ENCODE measurements at regions not wholly inside any gene's neighbourhood (a gene's known extent, or its start where the extent isn't known, plus 50 kb on each side); places are given as distances from the start of the nearest gene placed in this dataset.

- Histone ChIP-seq H3K9ac (ENCODE audit: low read length) (no peak overlapping the region), H3K27me3 (ENCODE audit: low read length) (no peaks in the 10 kb centered on the region), H3K4me3 (ENCODE audit: low read length) (no peak overlapping the region), H3K9me3 (ENCODE audit: low read length) (no peaks in the 10 kb centered on the region), H3K4me2 (ENCODE audit: low read length) (no peak overlapping the region), H3K27ac (ENCODE audit: low read length) (no peak overlapping the region), H2AFZ (ENCODE audit: low read length) (no peak overlapping the region), H3K9me2 (replicated peaks; ENCODE audit: low read length) (no peaks in the 10 kb centered on the region), H3F3A (ENCODE audit: low read length, unreplicated experiment) (no peaks in the 10 kb centered on the region), H4K20me1 (ENCODE audit: low read length) (no peaks in the 10 kb centered on the region), H3K79me2 (ENCODE audit: low read length) (no peaks in the 10 kb centered on the region), H3K4me1 (ENCODE audit: insufficient read depth, low read length) (peaks cover 6% of the 10 kb centered on the region; the same call in 1 of the 2 replicates), H3K36me3 (ENCODE audit: low read depth, low read length) (no peaks in the 10 kb centered on the region)
- intact Hi-C loops (cut with micrococcal nuclease) = no loop called here
- ATAC-seq = no peak
- BruUV-seq (replicated peaks) = no TSS peak
- CTCF ChIA-PET = no interaction called here
- TF ChIP-seq EZH2 (IDR thresholded peaks at IDR 0.05; ENCODE audit: low read length, unreplicated experiment) (no peak), EZH2phosphoT487 (IDR thresholded peaks at IDR 0.05; ENCODE audit: borderline replicate concordance, low read length) (no peak)
- TF ChIP-seq, protein P1, sequence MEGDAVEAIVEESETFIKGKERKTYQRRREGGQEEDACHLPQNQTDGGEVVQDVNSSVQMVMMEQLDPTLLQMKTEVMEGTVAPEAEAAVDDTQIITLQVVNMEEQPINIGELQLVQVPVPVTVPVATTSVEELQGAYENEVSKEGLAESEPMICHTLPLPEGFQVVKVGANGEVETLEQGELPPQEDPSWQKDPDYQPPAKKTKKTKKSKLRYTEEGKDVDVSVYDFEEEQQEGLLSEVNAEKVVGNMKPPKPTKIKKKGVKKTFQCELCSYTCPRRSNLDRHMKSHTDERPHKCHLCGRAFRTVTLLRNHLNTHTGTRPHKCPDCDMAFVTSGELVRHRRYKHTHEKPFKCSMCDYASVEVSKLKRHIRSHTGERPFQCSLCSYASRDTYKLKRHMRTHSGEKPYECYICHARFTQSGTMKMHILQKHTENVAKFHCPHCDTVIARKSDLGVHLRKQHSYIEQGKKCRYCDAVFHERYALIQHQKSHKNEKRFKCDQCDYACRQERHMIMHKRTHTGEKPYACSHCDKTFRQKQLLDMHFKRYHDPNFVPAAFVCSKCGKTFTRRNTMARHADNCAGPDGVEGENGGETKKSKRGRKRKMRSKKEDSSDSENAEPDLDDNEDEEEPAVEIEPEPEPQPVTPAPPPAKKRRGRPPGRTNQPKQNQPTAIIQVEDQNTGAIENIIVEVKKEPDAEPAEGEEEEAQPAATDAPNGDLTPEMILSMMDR (conservative IDR thresholded peaks at IDR 0.05; ENCODE audit: low read depth, low read length) = no peak
- no peak for DNase-seq
- POLR2A ChIA-PET (ENCODE audit: unreplicated experiment) = no interaction called here
Observed at GRCh38 chr2:20539133-20539719, 92.4 kb downstream of the RHOB start.

DNA sequence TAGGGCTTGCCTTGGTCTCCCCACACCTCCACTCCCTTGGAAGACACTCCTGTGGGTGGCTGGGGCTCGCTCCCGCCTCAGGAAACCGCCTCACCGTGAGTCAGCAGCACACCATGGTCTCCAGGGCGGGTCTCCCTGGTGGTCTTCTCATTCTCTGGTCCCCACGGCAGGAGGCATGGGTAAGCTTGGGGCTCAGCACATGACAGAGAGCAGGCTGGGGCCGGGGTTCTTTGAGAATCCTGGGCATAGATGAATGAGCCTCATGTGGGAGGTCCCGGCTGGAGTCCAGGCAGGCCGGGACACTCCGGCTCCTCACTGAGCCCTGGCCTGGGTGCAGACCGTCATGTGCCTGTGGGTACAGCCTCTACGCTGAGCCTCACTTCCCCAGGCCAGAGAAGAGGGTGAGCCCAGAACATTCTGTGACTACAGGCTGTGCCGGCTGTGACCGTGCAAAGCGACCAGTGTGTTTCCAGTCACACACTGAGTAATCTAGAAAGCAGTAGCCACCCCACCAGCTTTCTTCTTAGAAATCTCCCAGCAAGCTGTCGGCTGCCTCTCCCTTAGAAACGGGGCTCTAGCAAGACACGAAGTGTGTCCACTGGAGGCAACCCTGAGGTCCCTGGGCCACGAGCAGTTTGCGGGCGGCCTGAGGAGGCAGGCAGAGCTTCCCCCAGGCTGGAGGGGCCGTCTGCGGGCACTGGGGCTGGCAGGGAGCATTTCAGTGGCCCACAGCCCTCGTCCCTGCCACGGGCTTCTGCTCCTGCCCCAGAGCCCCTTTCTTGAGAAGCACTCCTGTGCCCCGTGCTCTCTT lies 93.1 kb downstream of the RHOB start:
- intact Hi-C loops (cut with micrococcal nuclease) = no loop called here
- TF ChIP-seq EZH2 (IDR thresholded peaks at IDR 0.05; ENCODE audit: low read length, unreplicated experiment) (no peak), EZH2phosphoT487 (IDR thresholded peaks at IDR 0.05; ENCODE audit: borderline replicate concordance, low read length) (no peak)
- TF ChIP-seq, protein P1 (conservative IDR thresholded peaks at IDR 0.05; ENCODE audit: low read depth, low read length) = no peak
- no peaks in the 10 kb centered on the region for H3K79me2 ChIP-seq (ENCODE audit: low read length)
- H3K9me2 ChIP-seq (replicated peaks; ENCODE audit: low read length) = no peaks in the 10 kb centered on the region
- no peaks in the 10 kb centered on the region for H3K9me3 ChIP-seq (ENCODE audit: low read length)
- ChIA-PET POLR2A (ENCODE audit: unreplicated experiment) (no interaction called here), CTCF (no interaction called here)
- DNase-seq (no peak), ATAC-seq (no peak)
- H3K4me2 ChIP-seq (ENCODE audit: low read length) = no peak overlapping the region
- H4K20me1 ChIP-seq (ENCODE audit: low read length) = no peaks in the 10 kb centered on the region
- no peak overlapping the region for H3K4me3 ChIP-seq (ENCODE audit: low read length)
- no peak overlapping the region for H3K9ac ChIP-seq (ENCODE audit: low read length)
- H3K27ac ChIP-seq (ENCODE audit: low read length) = no peak overlapping the region
- H3F3A ChIP-seq (ENCODE audit: low read length, unreplicated experiment) = no peaks in the 10 kb centered on the region
- H3K27me3 ChIP-seq (ENCODE audit: low read length) = no peaks in the 10 kb centered on the region
- no peak overlapping the region for H2AFZ ChIP-seq (ENCODE audit: low read length)
- peaks cover 6% of the 10 kb centered on the region; the same call in 1 of the 2 replicates for H3K4me1 ChIP-seq (ENCODE audit: insufficient read depth, low read length)
- BruUV-seq (replicated peaks) = no TSS peak
- H3K36me3 ChIP-seq (ENCODE audit: low read depth, low read length) = no peaks in the 10 kb centered on the region

Data from PC-3 (cell line).